Posterior vena cava (tissue), 2 donors: ENCODE measurements at regions not wholly inside any gene's neighbourhood (a gene's known extent, or its start where the extent isn't known, plus 50 kb on each side); places are given as distances from the start of the nearest gene placed in this dataset.

ENCODE experiments used
- DNase-seq: peaks from one replicate; pipeline ENCODE4 v3.0.0-alpha.2; 2020; ENCODE audit warnings: low spot score
- intact Hi-C, 2 donors: fragments of 100-400 bp; cut with DNase I; formaldehyde crosslinking; loops; one replicate each; pipeline versions ENCODE4 v1.14.1 to v1.14.2; 2022 to 2023
- donor health status: DM: yes; HTN: yes; CAD: no.
- donor health status: DM: yes; HTN: yes; CAD: no.

GRCh38 chr18:78561757-78562510 is 417.7 kb upstream of the SALL3 start:
- intact Hi-C loops, result no loop called here

GRCh38 chr18:78562531-78562961 is 417.1 kb upstream of the SALL3 start:
- intact Hi-C loops, result no loop called here
- DNase-seq, result peak; percentile 70

More at GRCh38 chr18:78561757-78562510, 417.7 kb upstream of the SALL3 start:
- DNase-seq, result peak; percentile 42

- intact Hi-C loops, result no loop called here
Observed at GRCh38 chr18:78563110-78563509, 416.5 kb upstream of the SALL3 start.

GRCh38 chr18:78564030-78564429 is 415.6 kb upstream of the SALL3 start:
- intact Hi-C loops, result no loop called here
- no peak for DNase-seq

More at GRCh38 chr18:78563110-78563509, 416.5 kb upstream of the SALL3 start:
- DNase-seq, result peak; percentile 25

GRCh38 chr18:78564518-78564917 is 415.1 kb upstream of the SALL3 start:
- intact Hi-C loops, result no loop called here
- DNase-seq, result no peak

- no peak for DNase-seq
- intact Hi-C loops, result no loop called here
Observed at GRCh38 chr18:78565240-78565639, 414.4 kb upstream of the SALL3 start.

GRCh38 chr18:78566065-78566464 is 413.6 kb upstream of the SALL3 start:
- no peak for DNase-seq
- intact Hi-C loops, result no loop called here

GRCh38 chr18:78566720-78567119 is 412.9 kb upstream of the SALL3 start:
- intact Hi-C loops, result no loop called here
- no peak for DNase-seq

- intact Hi-C loops, result no loop called here
- no peak for DNase-seq
Observed at GRCh38 chr18:78571063-78571785, 408.4 kb upstream of the SALL3 start.

GRCh38 chr18:78571831-78572347 is 407.7 kb upstream of the SALL3 start:
- intact Hi-C loops, result no loop called here
- no peak for DNase-seq

- no peak for DNase-seq
- intact Hi-C loops, result no loop called here
Observed at GRCh38 chr18:78573773-78574172, 405.8 kb upstream of the SALL3 start.

- no peak for DNase-seq
- intact Hi-C loops, result no loop called here
Observed at GRCh38 chr18:78576967-78577366, 402.7 kb upstream of the SALL3 start.

GRCh38 chr18:78579449-78579848 is 400.2 kb upstream of the SALL3 start:
- DNase-seq, result no peak
- intact Hi-C loops, result no loop called here

- DNase-seq, result no peak
- intact Hi-C loops, result no loop called here
Observed at GRCh38 chr18:78579854-78580577, 399.6 kb upstream of the SALL3 start.

- DNase-seq, result no peak
- intact Hi-C loops, result no loop called here
Observed at GRCh38 chr18:78580835-78581339, 398.7 kb upstream of the SALL3 start.

- no peak for DNase-seq
- intact Hi-C loops, result no loop called here
Observed at GRCh38 chr18:78582181-78582709, 397.4 kb upstream of the SALL3 start.

- intact Hi-C loops, result no loop called here
Observed at GRCh38 chr18:78582898-78583738, 396.5 kb upstream of the SALL3 start.

GRCh38 chr18:78583739-78584458 is 395.7 kb upstream of the SALL3 start:
- no peak for DNase-seq
- intact Hi-C loops, result no loop called here

More at GRCh38 chr18:78582898-78583738, 396.5 kb upstream of the SALL3 start:
- no peak for DNase-seq
